TTC549 (cell line): ENCODE measurements at regions not wholly inside any gene's neighbourhood (a gene's known extent, or its start where the extent isn't known, plus 50 kb on each side); places are given as distances from the start of the nearest gene placed in this dataset.
"Not testable (repeated sequence)": the region's sequence is repeated elsewhere in the genome, so short reads cannot be mapped to it uniquely, and the experiment has no call there.

ENCODE experiments used
- FAIRE-seq: peaks from 2 replicates; lab custom pipeline; 2012; peaks lifted over from hg19 to GRCh38; lab: Jason Lieb, UNC

GRCh38 chr14:83940253-83940652 is 1589.7 kb upstream of the FLRT2 start:
- FAIRE-seq, result no peak

GRCh38 chr14:83958359-83958758 is 1571.6 kb upstream of the FLRT2 start:
- no peak for FAIRE-seq

GRCh38 chr14:83960832-83961512 is 1569.0 kb upstream of the FLRT2 start:
- no peak for FAIRE-seq

- no peak for FAIRE-seq
These were observed 1559.9 kb upstream of the FLRT2 start for GRCh38 chr14:83969998-83970397.

- FAIRE-seq, result no peak
These were observed 1557.3 kb upstream of the FLRT2 start for GRCh38 chr14:83972631-83973030.

- no peak for FAIRE-seq
These were observed 1555.2 kb upstream of the FLRT2 start for GRCh38 chr14:83974647-83975163.

GRCh38 chr14:83975435-83975834 is 1554.5 kb upstream of the FLRT2 start:
- no peak for FAIRE-seq

- no peak for FAIRE-seq
These were observed 1553.8 kb upstream of the FLRT2 start for GRCh38 chr14:83975841-83976770.

- FAIRE-seq, result no peak
These were observed 1552.4 kb upstream of the FLRT2 start for GRCh38 chr14:83977583-83977982.

GRCh38 chr14:83981676-83982258 is 1548.2 kb upstream of the FLRT2 start:
- FAIRE-seq, result not testable (repeated sequence)

- FAIRE-seq, result no peak
These were observed 1541.7 kb upstream of the FLRT2 start for GRCh38 chr14:83988275-83988674.

- no peak for FAIRE-seq
These were observed 1538.3 kb upstream of the FLRT2 start for GRCh38 chr14:83991666-83992065.

GRCh38 chr14:83992857-83993256 is 1537.1 kb upstream of the FLRT2 start:
- no peak for FAIRE-seq

GRCh38 chr14:83993545-83993944 is 1536.4 kb upstream of the FLRT2 start:
- no peak for FAIRE-seq

- FAIRE-seq, result no peak
These were observed 1535.9 kb upstream of the FLRT2 start for GRCh38 chr14:83994020-83994419.

GRCh38 chr14:84001023-84001422 is 1528.9 kb upstream of the FLRT2 start:
- FAIRE-seq, result no peak

GRCh38 chr14:84003346-84003745 is 1526.6 kb upstream of the FLRT2 start:
- no peak for FAIRE-seq

- FAIRE-seq, result no peak
These were observed 1523.2 kb upstream of the FLRT2 start for GRCh38 chr14:84006643-84007155.

- FAIRE-seq, result no peak
These were observed 1516.5 kb upstream of the FLRT2 start for GRCh38 chr14:84013424-84013823.

GRCh38 chr14:84017495-84017894 is 1512.4 kb upstream of the FLRT2 start:
- FAIRE-seq, result no peak

GRCh38 chr14:84021433-84021832 is 1508.5 kb upstream of the FLRT2 start:
- no peak for FAIRE-seq

GRCh38 chr14:84024231-84024820 is 1505.6 kb upstream of the FLRT2 start:
- FAIRE-seq, result no peak
